ENCODE measurements at regions not wholly inside any gene's neighbourhood (a gene's known extent, or its start where the extent isn't known, plus 50 kb on each side); places are given as distances from the start of the nearest gene placed in this dataset.

- Histone ChIP-seq H3K4me3 (replicated peaks in 1 of 2; ENCODE audit: low read depth in 1 of 2, low read length in 2 of 2) (no peak overlapping the region), H3K9me2 (ENCODE audit: insufficient read depth) (no peaks in the 10 kb centered on the region), H3K4me1 (ENCODE audit: control insufficient read depth in 1 of 2, insufficient read depth in 2 of 2, low read length in 2 of 2) (no peaks in the 10 kb centered on the region), H3K4me2 (ENCODE audit: low read length) (no peak overlapping the region), H3K27ac (ENCODE audit: low read depth, low read length) (no peak overlapping the region), H4K20me1 (ENCODE audit: insufficient read depth) (no peaks in the 10 kb centered on the region), H3K27me3 (ENCODE audit: insufficient read depth, low read length) (no peaks in the 10 kb centered on the region), H2AFZ (ENCODE audit: low read depth, low read length, poor library complexity, severe bottlenecking) (no peak overlapping the region), H3K9me3 (ENCODE audit: control insufficient read depth in 1 of 2, insufficient read depth in 1 of 2, low read depth in 1 of 2, low read length in 2 of 2) (no peaks in the 10 kb centered on the region), H3K79me2 (ENCODE audit: insufficient read depth, low read length) (no peaks in the 10 kb centered on the region), H3K36me3 (ENCODE audit: control insufficient read depth in 1 of 2, insufficient read depth in 2 of 2, low read length in 2 of 2) (no peaks in the 10 kb centered on the region), H3K9ac (ENCODE audit: low read length) (no peak overlapping the region)
- intact Hi-C loops (cut with micrococcal nuclease): no loop called here
- TF ChIP-seq POLR2AphosphoS5 (IDR thresholded peaks at IDR 0.05; ENCODE audit: low read depth, low read length) (no peak), CTCF (IDR thresholded peaks at IDR 0.05 in 2 of 3, conservative IDR thresholded peaks at IDR 0.05 in 1 of 3; ENCODE audit: borderline replicate concordance in 1 of 3, insufficient read depth in 1 of 3, low read depth in 2 of 3, low read length in 2 of 3) (no peak), TCF7L2 (IDR thresholded peaks at IDR 0.05; ENCODE audit: borderline replicate concordance, extremely low read depth, insufficient read depth, insufficient read length) (no peak), ZBTB33 (IDR thresholded peaks at IDR 0.05; ENCODE audit: extremely low read depth, insufficient replicate concordance, low read length) (no peak), SP1 (IDR thresholded peaks at IDR 0.05; ENCODE audit: low read depth) (no peak), ELF1 (IDR thresholded peaks at IDR 0.05; ENCODE audit: borderline replicate concordance, low read depth) (no peak), RAD21 (IDR thresholded peaks at IDR 0.05; ENCODE audit: low read depth) (no peak), SRF (IDR thresholded peaks at IDR 0.05; ENCODE audit: low read depth) (no peak), FOSL1 (IDR thresholded peaks at IDR 0.05; ENCODE audit: low read depth) (no peak), ZNF274 (IDR thresholded peaks at IDR 0.05; ENCODE audit: low read depth, low read length) (no peak), CEBPB (IDR thresholded peaks at IDR 0.05; ENCODE audit: low read depth) (no peak), POLR2A (IDR thresholded peaks at IDR 0.05; ENCODE audit: borderline replicate concordance, extremely low read depth, insufficient read depth, insufficient read length) (no peak), EZH2phosphoT487 (IDR thresholded peaks at IDR 0.05; ENCODE audit: borderline replicate concordance) (no peak), SIN3A (IDR thresholded peaks at IDR 0.05; ENCODE audit: low read depth) (no peak), YY1 (IDR thresholded peaks at IDR 0.05; ENCODE audit: extremely low read depth, insufficient replicate concordance, low read depth, low read length) (no peak), ZFX (IDR thresholded peaks at IDR 0.05) (no peak), EZH2 (IDR thresholded peaks at IDR 0.05) (no peak)
- ChIA-PET POLR2A (no interaction called here), RAD21 (ENCODE audit: low non-redundant PET in 1 of 2, low total read pairs in 2 of 2, uncharacterized antibody in 2 of 2, unreplicated experiment in 2 of 2) (no interaction called here), CTCF (no interaction called here)
- DNase-seq (ENCODE audit: low read depth, low spot score) (no peak), ATAC-seq (no peak)
- no TSS peak for BruUV-seq (replicated peaks)
These were observed 67.6 kb upstream of the BCL9 start for GRCh38 chr1:147473733-147474049.
